HepG2 (cell line): ENCODE measurements at regions not wholly inside any gene's neighbourhood (a gene's known extent, or its start where the extent isn't known, plus 50 kb on each side); places are given as distances from the start of the nearest gene placed in this dataset.

Experiments used
- GRHL1 ChIP-seq: sonication (generic); formaldehyde crosslinking; conservative IDR thresholded peaks from 2 replicates; pipeline ENCODE4 v1.8.0; 2022; ENCODE audit warnings: missing genetic modification reagents
- HBP1 ChIP-seq: IDR thresholded peaks from 2 replicates; pipeline ENCODE4 v1.6.1; 2016; ENCODE audit warnings: low read depth, control low read depth
- TCF12 ChIP-seq, 2 experiments: fragments of 450-650 bp in 1 of 2; sonication (generic) in 1 of 2; formaldehyde crosslinking in 1 of 2; IDR thresholded peaks; 2 replicates each; pipeline versions ENCODE4 v1.6.1 to v1.8.0; 2017 to 2022; ENCODE audit warnings: antibody characterized with exemption in 1 of 2, mild to moderate bottlenecking in 1 of 2, missing genetic modification reagents in 1 of 2, moderate library complexity in 1 of 2
- ZBTB21 ChIP-seq: sonication (generic); formaldehyde crosslinking; IDR thresholded peaks from 2 replicates; pipeline ENCODE4 v1.4.0; 2020; ENCODE audit warnings: missing genetic modification reagents
- ZNF350 ChIP-seq: sonication (generic); formaldehyde crosslinking; IDR thresholded peaks from 2 replicates; pipeline ENCODE4 v1.4.0; 2020; ENCODE audit warnings: mild to moderate bottlenecking, low read depth, missing genetic modification reagents, borderline replicate concordance
- ZNF7 ChIP-seq: IDR thresholded peaks from 2 replicates; pipeline ENCODE4 v1.6.1; 2016; ENCODE audit warnings: missing biosample characterization, missing genetic modification reagents

DNA sequence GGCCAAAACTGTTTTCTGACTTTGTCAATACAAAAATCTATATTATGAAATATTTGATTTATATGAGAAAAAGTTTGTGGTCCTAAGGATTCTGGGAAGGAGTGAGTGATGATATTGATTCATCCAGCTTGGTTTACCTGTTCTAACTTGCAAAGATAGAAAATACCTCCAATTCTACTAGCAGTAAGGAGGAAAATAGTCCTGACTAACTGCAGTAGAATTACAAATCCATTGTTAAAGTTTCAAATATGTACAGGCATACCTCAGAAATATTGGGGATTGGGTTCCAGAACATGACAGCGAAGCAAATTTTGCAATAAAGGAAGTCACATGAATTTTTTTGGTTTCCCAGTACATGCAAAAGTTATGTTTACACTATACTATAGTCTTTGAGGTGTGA, 158.8 kb upstream of the CYRIA start:
- no peak for TF ChIP-seq HBP1 (CRISPR knock-in tag)
- TF ChIP-seq GRHL1 (CRISPR knock-in tag) = no peak
- no peak for TF ChIP-seq TCF12 (IDR thresholded peaks at IDR 0.05)
- TF ChIP-seq TCF12 (CRISPR knock-in tag; IDR thresholded peaks at IDR 0.05) = no peak
- TF ChIP-seq ZNF7 (CRISPR knock-in tag) = no peak
- no peak for TF ChIP-seq ZBTB21 (CRISPR knock-in tag)
- TF ChIP-seq ZNF350 = no peak
